Vagina (tissue), 2 donors: ENCODE measurements at regions not wholly inside any gene's neighbourhood (a gene's known extent, or its start where the extent isn't known, plus 50 kb on each side); places are given as distances from the start of the nearest gene placed in this dataset.

Source experiments
- POLR2A ChIP-seq, 2 donors: fragments of 450-650 bp; IDR thresholded peaks; one replicate each; pipeline ENCODE4 v1.6.1; 2017; ENCODE audit warnings: antibody characterized with exemption in 2 of 2, mild to moderate bottlenecking in 2 of 2, moderate library complexity in 2 of 2
- POLR2AphosphoS5 ChIP-seq, 2 donors: sonication (generic); formaldehyde crosslinking; IDR thresholded peaks; one replicate each; pipeline ENCODE4 v1.9.0; 2017; ENCODE audit warnings: antibody characterized with exemption in 2 of 2, mild to moderate bottlenecking in 2 of 2, low read depth in 1 of 2; ENCODE audit not compliant: insufficient read depth in 1 of 2
- TF ChIP-seq, protein P1 (sequence below), 3 experiments: fragments of 450-650 bp in 2 of 3; fragments of 200-600 bp in 1 of 3; sonication (generic) in 1 of 3; IDR thresholded peaks; one replicate each; pipeline ENCODE4 v1.5.1; 2017 to 2019; ENCODE audit warnings: antibody characterized with exemption in 3 of 3, mild to moderate bottlenecking in 2 of 3, moderate library complexity in 2 of 3

DNA sequence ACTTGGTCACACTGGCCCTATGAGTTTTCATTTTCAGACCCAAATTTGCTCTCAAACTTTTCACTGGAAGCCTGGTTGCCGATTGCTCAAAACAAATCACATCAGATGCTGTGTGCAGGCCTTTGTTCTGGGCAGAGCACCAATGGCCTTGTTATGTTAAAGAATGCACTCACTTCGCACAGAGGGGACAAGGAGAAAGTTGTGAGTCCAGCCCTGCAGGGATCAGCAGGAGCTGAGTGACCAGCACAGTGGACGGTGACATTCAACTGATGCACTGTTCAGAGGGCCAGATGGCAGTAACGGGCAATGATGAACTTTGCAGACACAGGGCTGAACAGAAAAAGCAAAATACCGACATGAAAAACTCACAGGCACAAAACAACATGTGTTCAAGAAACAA is 86.1 kb downstream of the BARX1 start:
- TF ChIP-seq, protein P1, sequence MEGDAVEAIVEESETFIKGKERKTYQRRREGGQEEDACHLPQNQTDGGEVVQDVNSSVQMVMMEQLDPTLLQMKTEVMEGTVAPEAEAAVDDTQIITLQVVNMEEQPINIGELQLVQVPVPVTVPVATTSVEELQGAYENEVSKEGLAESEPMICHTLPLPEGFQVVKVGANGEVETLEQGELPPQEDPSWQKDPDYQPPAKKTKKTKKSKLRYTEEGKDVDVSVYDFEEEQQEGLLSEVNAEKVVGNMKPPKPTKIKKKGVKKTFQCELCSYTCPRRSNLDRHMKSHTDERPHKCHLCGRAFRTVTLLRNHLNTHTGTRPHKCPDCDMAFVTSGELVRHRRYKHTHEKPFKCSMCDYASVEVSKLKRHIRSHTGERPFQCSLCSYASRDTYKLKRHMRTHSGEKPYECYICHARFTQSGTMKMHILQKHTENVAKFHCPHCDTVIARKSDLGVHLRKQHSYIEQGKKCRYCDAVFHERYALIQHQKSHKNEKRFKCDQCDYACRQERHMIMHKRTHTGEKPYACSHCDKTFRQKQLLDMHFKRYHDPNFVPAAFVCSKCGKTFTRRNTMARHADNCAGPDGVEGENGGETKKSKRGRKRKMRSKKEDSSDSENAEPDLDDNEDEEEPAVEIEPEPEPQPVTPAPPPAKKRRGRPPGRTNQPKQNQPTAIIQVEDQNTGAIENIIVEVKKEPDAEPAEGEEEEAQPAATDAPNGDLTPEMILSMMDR (IDR thresholded peaks at IDR 0.05), result no peak
- TF ChIP-seq POLR2A (IDR thresholded peaks at IDR 0.05) (no peak), POLR2AphosphoS5 (IDR thresholded peaks at IDR 0.05; ENCODE audit: insufficient read depth in 1 of 2, low read depth in 1 of 2) (no peak)
